ENCODE measurements at regions not wholly inside any gene's neighbourhood (a gene's known extent, or its start where the extent isn't known, plus 50 kb on each side); places are given as distances from the start of the nearest gene placed in this dataset.

GRCh38 chr4:91795947-91796346 is 507.8 kb upstream of the GRID2 start:
- H3K4me1 Mint-ChIP-seq, result peaks cover 6% of the 10 kb centered on the region
- no peaks in the 10 kb centered on the region; the same call in 1 of the 2 replicates for H3K27me3 Mint-ChIP-seq (ENCODE audit: low read depth)
- peaks cover 13% of the 10 kb centered on the region for H3K9me3 Mint-ChIP-seq
- ChIA-PET CTCF (no interaction called here), POLR2A (no interaction called here)
- ATAC-seq (no peak), DNase-seq (ENCODE audit: low spot score) (no peak)
- TF ChIP-seq NFE2L1 (CRISPR knock-in tag; IDR thresholded peaks at IDR 0.05) (no peak), ATF2 (CRISPR knock-in tag; IDR thresholded peaks at IDR 0.05; ENCODE audit: borderline replicate concordance, low read depth) (no peak), ZNF219 (CRISPR knock-in tag; IDR thresholded peaks at IDR 0.05; ENCODE audit: borderline replicate concordance) (no peak), EMX1 (CRISPR knock-in tag; IDR thresholded peaks at IDR 0.05) (no peak), PREB (CRISPR knock-in tag; IDR thresholded peaks at IDR 0.05; ENCODE audit: borderline replicate concordance) (no peak), GRHL2 (CRISPR knock-in tag; IDR thresholded peaks at IDR 0.05; ENCODE audit: insufficient replicate concordance, severe bottlenecking) (no peak), GABPB1 (CRISPR knock-in tag; IDR thresholded peaks at IDR 0.05) (no peak), PRRX2 (CRISPR knock-in tag; IDR thresholded peaks at IDR 0.05) (no peak)
- no peak overlapping the region for H3K27ac Mint-ChIP-seq
- no peak overlapping the region for H3K4me3 Mint-ChIP-seq
- 0 out of 2 replicates have a peak, but pooled peaks cover 8% of the 10 kb centered on the region for H3K36me3 Mint-ChIP-seq

GRCh38 chr4:91812319-91812718 is 491.4 kb upstream of the GRID2 start:
- Mint-ChIP-seq H3K4me1 (no peaks in the 10 kb centered on the region), H3K4me3 (no peak overlapping the region), H3K27me3 (ENCODE audit: low read depth) (peaks cover 15% of the 10 kb centered on the region), H3K36me3 (no peaks in the 10 kb centered on the region), H3K9me3 (peaks cover 19% of the 10 kb centered on the region), H3K27ac (no peak overlapping the region)
- CTCF ChIA-PET, result no interaction called here
- ATAC-seq (no peak), DNase-seq (ENCODE audit: low spot score) (no peak)
- POLR2A ChIA-PET, result no interaction called here
- no peak for TF ChIP-seq E2F5 (CRISPR knock-in tag; IDR thresholded peaks at IDR 0.05)
- no peak for TF ChIP-seq FOXJ3 (CRISPR knock-in tag; IDR thresholded peaks at IDR 0.05; ENCODE audit: borderline replicate concordance)
- no peak for TF ChIP-seq ZNF281 (CRISPR knock-in tag; IDR thresholded peaks at IDR 0.05)
- no peak for TF ChIP-seq NFATC4 (CRISPR knock-in tag; IDR thresholded peaks at IDR 0.05)
- TF ChIP-seq EMX1 (CRISPR knock-in tag; IDR thresholded peaks at IDR 0.05), result no peak
- TF ChIP-seq CREM (CRISPR knock-in tag; IDR thresholded peaks at IDR 0.05), result no peak
- no peak for TF ChIP-seq GABPB1 (CRISPR knock-in tag; IDR thresholded peaks at IDR 0.05)
- TF ChIP-seq ZBTB21 (CRISPR knock-in tag; IDR thresholded peaks at IDR 0.05; ENCODE audit: borderline replicate concordance), result no peak
- TF ChIP-seq GTF2I (CRISPR knock-in tag; conservative IDR thresholded peaks at IDR 0.05), result no peak
- no peak for TF ChIP-seq ZNF671 (CRISPR knock-in tag; IDR thresholded peaks at IDR 0.05)
- no peak for TF ChIP-seq CTCF (IDR thresholded peaks at IDR 0.05)
- no peak for TF ChIP-seq ZNF138 (CRISPR knock-in tag; conservative IDR thresholded peaks at IDR 0.05)
- no peak for TF ChIP-seq TEAD4 (CRISPR knock-in tag; IDR thresholded peaks at IDR 0.05)
- no peak for TF ChIP-seq MYBL2 (CRISPR knock-in tag; IDR thresholded peaks at IDR 0.05)
- TF ChIP-seq CREB1 (CRISPR knock-in tag; IDR thresholded peaks at IDR 0.05), result no peak
- TF ChIP-seq JUN (CRISPR knock-in tag; IDR thresholded peaks at IDR 0.05), result no peak
- TF ChIP-seq ATF1 (CRISPR knock-in tag; IDR thresholded peaks at IDR 0.05), result no peak
- no peak for TF ChIP-seq PRRX2 (CRISPR knock-in tag; IDR thresholded peaks at IDR 0.05)
- no peak for TF ChIP-seq ERG (CRISPR knock-in tag; IDR thresholded peaks at IDR 0.05)
